GM21526 (cell line): ENCODE measurements at regions not wholly inside any gene's neighbourhood (a gene's known extent, or its start where the extent isn't known, plus 50 kb on each side); places are given as distances from the start of the nearest gene placed in this dataset.

Experiments used
- ATAC-seq: cut with Tn5 transposase; IDR thresholded peaks from one replicate; pipeline ENCODE4 v1.9.1; 2021; ENCODE audit warnings: moderate library complexity; ENCODE audit not compliant: unreplicated experiment, low FRiP score

- no peak for ATAC-seq
Measured at GRCh38 chr2:207401338-207401737, 128.4 kb upstream of the CREB1 start.

- ATAC-seq, result no peak
Measured at GRCh38 chr2:207403141-207403540, 126.6 kb upstream of the CREB1 start.

DNA sequence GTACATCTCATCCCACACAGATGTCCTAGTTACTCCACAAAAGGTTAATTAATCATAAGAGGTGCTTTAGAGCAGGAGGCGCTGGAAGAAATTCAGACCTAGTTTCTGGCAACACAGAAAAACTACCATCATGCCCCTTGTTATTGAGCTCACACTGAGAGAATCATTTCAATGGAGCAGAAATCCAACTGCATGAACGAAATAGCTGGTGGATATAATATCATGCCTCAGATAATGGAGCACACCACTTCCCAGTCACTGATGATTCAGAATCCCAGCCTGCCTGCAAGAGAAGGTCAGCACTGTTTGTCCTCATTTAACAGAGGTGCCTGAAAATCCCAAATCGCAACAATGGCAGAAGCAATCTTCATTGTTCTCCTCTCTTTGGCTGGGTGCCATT lies 125.8 kb upstream of the CREB1 start:
- ATAC-seq, result no peak

DNA sequence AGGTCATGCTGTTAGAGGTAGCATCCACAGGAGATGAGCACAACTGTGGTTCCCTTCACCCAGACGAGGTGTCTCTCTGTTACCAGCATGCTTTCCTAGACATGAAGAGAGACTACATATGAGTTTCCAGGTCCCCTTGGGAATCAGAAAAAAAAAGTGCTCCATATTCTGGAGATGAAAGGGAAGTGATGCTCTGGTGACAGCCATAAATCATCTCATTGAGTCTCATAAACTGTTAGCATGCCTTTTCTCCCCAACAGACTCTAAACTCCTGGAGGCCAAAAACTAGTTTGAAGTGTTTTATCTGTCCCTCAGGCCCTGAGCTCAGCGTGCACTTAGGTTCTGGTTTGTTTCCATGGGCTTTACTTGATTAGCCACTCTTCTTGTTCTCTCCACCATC lies 124.6 kb upstream of the CREB1 start:
- no peak for ATAC-seq

GRCh38 chr2:207408086-207408794 lies 121.5 kb upstream of the CREB1 start:
- ATAC-seq, result peak; percentile 66

- no peak for ATAC-seq
Measured at GRCh38 chr2:207409517-207409916, 120.2 kb upstream of the CREB1 start.

DNA sequence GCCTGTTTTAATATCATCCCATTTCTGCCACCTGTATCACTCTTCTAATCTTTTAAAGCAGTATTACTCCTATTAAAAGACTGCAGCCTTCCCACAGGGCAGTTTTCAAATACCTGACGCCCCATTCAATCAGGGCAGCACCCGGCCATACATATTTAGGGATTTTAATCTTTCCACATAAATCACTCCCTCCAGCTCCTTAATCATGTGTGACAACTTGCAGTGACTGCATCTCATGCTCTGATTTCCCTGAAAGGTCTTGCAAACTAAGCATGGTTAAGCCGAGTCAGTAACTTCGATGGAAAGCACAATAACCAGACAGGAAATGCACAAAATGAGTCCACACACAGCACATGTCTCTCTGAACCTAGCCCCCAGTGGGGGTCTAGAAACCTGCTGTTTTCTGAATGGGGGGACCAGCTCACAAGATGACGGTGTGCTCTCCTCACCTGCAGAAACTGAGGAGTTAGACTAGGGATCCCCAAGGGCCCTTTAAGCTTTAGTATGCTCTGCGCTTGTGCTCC lies 116.9 kb upstream of the CREB1 start:
- no peak for ATAC-seq

DNA sequence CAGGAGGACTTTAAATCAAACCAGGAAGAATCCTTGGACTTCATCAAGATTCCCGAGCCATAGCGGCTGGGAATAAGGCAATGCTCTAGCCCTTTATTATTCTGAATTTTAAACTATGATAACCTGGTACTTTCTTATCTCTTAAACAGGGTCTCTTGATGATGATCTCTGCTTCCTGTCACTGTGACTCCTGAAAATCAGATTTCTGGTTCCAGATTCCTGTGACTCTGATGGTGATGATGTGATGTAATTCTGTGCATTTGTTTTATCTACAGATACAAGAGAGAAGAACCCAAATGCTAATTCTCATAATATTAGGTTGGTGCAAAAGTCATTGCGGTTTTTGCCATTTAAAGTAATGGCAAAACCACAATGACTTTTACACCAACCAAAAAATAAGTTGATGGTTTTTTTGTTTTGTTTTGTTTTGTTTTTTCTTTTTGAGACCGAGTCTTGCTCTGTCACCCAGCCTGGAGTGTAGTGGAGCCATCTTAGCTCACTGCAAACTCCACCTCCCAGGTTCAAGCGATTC lies 116.3 kb upstream of the CREB1 start:
- no peak for ATAC-seq

GRCh38 chr2:207416111-207416510 lies 113.7 kb upstream of the CREB1 start:
- ATAC-seq, result no peak

- no peak for ATAC-seq
Measured at GRCh38 chr2:207416900-207417299, 112.9 kb upstream of the CREB1 start.

GRCh38 chr2:207417301-207417718 lies 112.5 kb upstream of the CREB1 start:
- no peak for ATAC-seq

GRCh38 chr2:207418419-207418818 lies 111.3 kb upstream of the CREB1 start:
- ATAC-seq, result no peak

DNA sequence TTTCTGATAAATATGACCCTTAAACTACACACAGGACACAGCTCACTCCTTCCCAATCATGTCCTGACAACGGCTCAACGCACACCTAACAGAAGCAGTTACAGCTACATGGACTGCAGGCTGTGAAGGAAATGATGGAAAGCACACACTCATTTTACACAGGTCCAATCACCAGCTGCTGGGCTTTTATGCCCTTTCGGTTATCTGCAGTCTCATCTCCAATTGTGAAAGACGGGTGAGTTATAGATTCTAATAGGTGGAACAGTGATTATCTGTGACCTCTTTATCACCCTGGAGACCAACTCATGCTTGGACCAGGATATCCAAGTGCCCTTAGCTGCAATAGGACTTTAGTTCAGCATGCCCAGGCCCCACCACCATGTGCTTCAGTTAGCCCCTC lies 110.4 kb upstream of the CREB1 start:
- no peak for ATAC-seq

DNA sequence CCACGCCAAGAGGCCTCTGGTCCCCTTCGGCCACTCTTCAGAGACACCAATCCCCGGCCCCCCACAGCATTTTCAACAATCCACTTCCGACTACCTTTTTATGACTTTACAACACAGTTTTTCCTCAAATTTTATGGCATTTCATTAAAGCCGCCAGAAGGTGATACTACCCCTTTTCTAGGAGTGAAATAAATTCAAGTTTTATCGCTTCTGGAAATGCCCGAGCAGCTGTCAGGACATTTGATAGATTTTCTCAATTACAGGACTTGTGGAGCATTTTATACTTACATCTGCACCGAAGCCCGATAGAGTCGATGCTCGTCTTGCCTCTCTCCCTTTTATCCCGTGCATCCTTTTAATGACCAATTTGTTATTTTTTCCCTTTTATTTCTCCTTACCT lies 108.1 kb upstream of the CREB1 start:
- no peak for ATAC-seq

DNA sequence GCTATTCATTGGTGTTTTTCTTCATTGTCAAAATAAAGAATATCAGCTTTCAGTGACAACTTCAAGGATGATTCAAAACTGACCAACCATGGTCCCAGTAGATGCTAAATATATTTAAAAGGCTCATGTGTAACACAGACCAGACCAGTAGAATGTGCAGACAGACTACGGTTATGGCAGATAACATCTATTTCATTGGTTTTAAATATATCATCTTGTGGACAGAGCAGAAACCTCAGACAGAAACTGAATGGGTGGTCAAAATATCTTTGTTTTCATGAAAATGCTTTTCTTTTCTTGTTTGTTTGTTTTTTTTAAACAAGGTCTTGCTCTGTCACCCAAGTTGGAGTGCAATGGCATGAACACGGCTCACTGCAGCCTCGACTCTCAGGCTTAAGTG lies 107.4 kb upstream of the CREB1 start:
- no peak for ATAC-seq

DNA sequence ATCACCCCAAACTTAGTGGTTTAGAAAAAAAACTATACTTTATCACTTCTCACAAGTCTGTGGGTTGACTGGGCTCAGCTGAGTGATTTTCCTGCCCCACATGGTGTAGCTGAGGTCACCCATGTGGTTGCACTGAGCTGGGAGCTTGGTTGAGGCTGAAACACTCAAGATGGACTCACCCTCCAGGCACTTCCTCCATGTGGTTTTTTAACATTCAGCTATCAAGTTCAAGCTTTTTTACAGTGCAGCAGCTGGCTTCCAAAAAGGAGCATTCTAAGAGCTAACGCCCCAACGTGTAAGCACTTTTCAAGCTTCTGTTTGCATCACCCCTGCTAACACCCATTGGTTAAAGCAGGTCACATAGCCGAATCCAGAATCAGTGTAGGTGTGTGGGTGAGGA lies 105.9 kb upstream of the CREB1 start:
- ATAC-seq, result peak; percentile 89

DNA sequence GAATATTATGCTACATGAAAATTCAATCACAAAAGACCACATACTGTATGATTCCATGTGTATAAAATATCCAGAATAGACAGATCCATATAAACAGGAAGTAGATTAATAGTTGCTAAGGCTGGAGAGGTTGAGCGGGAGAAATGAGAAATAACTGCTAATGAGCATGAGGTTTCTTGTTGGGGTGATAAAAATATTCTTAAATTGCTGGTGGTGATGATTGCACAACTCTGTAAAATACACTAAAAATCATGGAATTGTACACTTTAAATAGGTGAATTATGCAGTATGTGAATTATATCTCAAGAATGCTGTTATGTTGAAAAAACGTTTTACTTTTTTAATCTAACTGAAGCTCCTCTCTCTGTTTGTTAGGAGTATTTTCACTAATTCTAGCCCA lies 101.8 kb upstream of the CREB1 start:
- ATAC-seq, result no peak

- ATAC-seq, result no peak
Measured at GRCh38 chr2:207428573-207428972, 101.2 kb upstream of the CREB1 start.

- no peak for ATAC-seq
Measured at GRCh38 chr2:207432453-207432852, 97.3 kb upstream of the CREB1 start.

DNA sequence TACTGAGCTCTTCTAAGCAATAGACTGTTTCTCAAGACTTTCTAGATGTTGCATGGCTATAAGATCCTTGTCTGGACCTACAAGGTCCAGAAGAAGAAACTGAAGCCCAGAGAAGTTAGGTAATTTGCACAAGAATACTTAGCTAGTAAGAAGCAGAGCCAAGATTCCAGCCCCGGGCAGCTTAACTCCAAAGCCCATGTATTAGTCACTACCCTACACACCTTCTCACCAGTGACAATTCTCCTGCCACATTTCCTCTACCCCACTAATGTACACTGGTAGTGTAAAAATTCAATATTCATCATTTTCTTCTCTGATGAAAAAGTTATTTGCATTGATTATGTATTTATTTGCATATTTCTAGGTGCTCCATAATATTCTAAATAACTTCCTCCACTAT lies 95.5 kb upstream of the CREB1 start:
- no peak for ATAC-seq

GRCh38 chr2:207434899-207435465 lies 94.8 kb upstream of the CREB1 start:
- ATAC-seq, result no peak

DNA sequence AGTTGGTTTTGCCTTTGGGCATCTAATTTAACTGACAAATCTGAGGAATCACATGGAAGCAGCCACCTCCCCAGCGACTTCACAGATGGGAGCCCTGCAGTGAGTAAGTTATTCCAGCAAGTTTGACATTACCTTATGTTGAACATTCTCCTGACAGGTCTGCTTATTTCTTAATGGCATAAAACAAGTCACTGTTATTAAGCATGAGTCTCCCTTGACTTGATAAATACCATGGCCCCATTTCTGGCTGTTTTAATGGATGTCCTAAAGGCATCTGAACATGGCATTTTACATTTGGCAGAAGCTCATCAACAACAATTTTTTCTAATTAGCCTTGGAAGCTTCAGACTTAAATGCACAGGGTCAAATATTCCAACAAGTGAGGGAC lies 92.6 kb upstream of the CREB1 start:
- no peak for ATAC-seq
